HFF-Myc (cell line): ENCODE measurements at regions not wholly inside any gene's neighbourhood (a gene's known extent, or its start where the extent isn't known, plus 50 kb on each side); places are given as distances from the start of the nearest gene placed in this dataset.

Source experiments
- DNase-seq: peaks from one replicate; pipeline ENCODE4 v3.0.0-alpha.2; 2011; ENCODE audit warnings: low read depth; ENCODE audit errors: extremely low read depth
- H3K4me3 ChIP-seq: replicated peaks from 2 replicates; pipeline ENCODE4 v1.5.1; 2011; ENCODE audit warnings: low read depth, mild to moderate bottlenecking, control low read depth, low read length
- TF ChIP-seq, protein P1 (sequence below): IDR thresholded peaks from 2 replicates; pipeline ENCODE4 v1.5.1; 2012; ENCODE audit warnings: mild to moderate bottlenecking, low read depth, low read length, control low read depth; ENCODE audit errors: missing control alignments

DNA sequence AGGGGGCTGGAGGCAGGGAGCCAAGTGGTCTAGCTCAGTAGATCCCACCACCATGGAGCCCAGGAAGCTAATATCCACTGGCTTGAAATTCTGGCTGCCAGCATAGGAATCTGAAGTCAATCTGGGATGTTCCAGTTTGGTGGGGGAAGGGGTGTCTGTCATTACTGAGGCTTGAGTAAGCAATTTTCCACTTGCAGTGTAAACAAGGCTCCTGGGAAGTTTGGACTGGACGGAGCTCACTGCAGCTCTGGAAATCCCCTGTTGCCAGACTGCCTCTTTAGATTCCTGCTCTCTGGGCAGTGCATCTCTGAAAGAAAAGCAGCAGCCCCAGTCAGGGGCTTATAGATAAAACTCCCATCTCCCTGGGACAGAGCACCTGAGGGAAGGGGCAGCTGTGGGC lies 349.2 kb upstream of the KLHL1 start:
- no peak overlapping the region for H3K4me3 ChIP-seq
- no peak for DNase-seq
- TF ChIP-seq, protein P1, sequence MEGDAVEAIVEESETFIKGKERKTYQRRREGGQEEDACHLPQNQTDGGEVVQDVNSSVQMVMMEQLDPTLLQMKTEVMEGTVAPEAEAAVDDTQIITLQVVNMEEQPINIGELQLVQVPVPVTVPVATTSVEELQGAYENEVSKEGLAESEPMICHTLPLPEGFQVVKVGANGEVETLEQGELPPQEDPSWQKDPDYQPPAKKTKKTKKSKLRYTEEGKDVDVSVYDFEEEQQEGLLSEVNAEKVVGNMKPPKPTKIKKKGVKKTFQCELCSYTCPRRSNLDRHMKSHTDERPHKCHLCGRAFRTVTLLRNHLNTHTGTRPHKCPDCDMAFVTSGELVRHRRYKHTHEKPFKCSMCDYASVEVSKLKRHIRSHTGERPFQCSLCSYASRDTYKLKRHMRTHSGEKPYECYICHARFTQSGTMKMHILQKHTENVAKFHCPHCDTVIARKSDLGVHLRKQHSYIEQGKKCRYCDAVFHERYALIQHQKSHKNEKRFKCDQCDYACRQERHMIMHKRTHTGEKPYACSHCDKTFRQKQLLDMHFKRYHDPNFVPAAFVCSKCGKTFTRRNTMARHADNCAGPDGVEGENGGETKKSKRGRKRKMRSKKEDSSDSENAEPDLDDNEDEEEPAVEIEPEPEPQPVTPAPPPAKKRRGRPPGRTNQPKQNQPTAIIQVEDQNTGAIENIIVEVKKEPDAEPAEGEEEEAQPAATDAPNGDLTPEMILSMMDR: no peak

DNA sequence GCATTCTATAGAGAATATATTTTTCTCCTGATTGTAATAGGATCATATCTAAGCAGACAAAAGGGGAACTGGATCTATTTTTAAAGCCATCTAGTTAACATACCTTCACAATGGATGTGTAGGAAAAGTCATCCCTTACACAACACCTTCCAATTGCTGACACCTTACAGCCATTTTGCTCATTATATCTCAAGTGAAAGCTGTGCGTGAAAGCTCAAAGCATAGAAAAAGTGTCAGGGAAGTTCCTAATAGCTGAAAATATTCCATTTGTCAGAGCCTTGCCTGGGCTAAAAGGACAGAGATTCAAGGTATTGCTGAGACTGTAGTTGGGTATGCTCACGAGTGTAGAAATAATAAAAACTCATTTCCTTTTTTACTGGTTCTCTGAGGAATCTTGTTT lies 340.6 kb upstream of the KLHL1 start:
- no peak overlapping the region for H3K4me3 ChIP-seq
- TF ChIP-seq, protein P1: no peak
- no peak for DNase-seq

DNA sequence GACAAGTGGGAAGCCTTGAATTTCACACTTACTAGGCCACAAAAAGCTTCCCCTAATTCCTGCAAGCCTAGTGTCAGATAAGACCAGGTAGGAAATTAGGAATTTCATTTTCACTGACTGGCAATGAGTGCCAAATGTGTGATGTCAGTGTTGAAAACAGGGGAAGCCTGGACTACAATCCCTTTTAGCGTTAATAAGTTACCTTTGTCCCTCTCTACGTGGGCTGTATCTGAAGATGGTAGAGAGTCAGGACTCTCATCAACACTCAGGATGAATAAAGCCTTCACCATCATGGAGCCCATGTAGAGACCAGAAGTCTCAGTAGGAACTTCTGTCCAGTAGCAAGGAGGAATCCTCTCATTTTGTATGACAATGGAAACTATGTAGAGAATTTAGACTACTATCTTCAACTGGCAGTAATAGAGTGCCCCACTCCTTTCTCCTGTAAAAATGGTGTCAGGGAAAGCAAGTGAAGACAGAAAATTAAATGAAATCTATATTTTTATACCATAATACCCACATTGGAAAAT lies 324.1 kb upstream of the KLHL1 start:
- DNase-seq: no peak
- H3K4me3 ChIP-seq: no peak overlapping the region
- TF ChIP-seq, protein P1: no peak

DNA sequence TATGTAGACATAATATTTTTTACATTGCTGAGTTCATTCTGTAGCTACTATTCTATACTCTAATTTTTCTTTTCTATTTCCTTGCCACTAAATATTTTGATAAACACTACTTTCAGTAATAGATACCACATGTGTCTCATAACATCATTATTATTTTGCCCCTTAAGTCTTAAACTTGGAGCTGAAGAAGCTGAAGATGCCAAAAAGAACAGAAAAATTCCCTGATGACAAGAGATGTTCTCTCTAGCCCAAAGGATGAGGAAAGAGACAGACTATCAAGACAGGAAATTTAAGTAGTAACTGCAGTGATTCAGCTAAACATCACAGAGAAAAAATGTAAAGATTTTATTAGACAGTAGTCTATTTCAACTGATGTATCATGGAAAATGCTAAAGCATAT lies 322.0 kb upstream of the KLHL1 start:
- DNase-seq: no peak
- H3K4me3 ChIP-seq: no peak overlapping the region
- TF ChIP-seq, protein P1: no peak

DNA sequence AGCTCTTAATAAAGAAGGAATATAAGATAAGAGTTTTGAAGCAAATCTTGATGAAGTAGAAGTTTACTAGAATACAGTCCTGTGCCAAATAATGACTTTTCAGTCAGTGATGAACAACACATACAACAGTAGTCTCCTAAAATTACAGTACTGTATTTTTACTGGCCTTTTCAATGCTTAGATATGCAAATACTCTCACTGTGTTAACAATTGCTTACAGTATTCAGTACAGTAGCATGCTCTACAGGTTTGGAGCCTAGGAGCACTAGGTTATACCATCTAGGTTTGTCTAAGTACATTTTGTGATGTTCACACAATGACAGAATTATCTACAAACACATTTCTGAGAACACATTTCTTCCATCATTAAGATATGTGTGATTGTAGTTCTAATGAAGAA lies 316.7 kb upstream of the KLHL1 start:
- H3K4me3 ChIP-seq: no peak overlapping the region
- TF ChIP-seq, protein P1: no peak
- no peak for DNase-seq

DNA sequence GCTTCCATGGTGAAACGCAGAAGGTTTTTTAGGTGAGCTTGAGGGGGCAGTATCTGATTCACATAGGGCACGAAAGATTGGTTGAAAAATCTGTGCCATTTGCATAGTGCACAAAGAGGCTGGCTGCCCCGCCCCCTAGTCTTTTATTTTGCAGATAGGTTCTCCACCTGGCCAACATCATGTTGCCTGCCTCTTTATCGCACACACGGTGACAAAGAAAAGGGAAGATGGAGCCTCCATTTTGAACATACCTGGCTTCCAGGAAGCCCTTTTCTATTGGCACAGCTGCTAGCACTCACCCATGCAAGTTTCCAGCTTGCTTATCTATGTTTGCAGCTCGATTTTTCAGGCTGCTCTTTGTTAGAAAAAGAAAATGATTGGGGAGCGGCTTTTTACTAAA lies 316.2 kb upstream of the KLHL1 start:
- H3K4me3 ChIP-seq: no peak overlapping the region
- TF ChIP-seq, protein P1: no peak
- DNase-seq: no peak

DNA sequence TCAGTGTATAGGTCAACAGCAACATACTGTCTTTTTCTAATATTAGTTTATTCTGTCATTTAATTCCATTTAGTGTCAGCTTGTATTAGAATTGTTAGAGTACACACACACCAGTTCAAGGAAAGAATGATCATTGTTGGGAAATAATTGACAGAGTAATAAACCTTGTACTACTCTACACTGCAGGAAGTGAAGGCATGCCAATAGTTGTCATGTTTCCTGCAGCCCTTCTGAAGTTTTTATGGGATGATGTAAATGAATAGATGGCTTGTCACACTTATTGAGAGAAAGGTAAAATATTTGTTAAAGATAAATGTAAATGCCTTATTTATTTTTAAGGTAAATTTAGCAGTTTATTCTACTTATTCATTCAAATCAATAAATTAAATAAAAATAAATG lies 306.9 kb upstream of the KLHL1 start:
- no peak for DNase-seq
- H3K4me3 ChIP-seq: no peak overlapping the region
- TF ChIP-seq, protein P1: no peak
